Erythroblast (primary cell): ENCODE measurements at regions not wholly inside any gene's neighbourhood (a gene's known extent, or its start where the extent isn't known, plus 50 kb on each side); places are given as distances from the start of the nearest gene placed in this dataset.

Experiments
- GATA1 ChIP-seq: IDR thresholded peaks from 2 replicates; pipeline ENCODE4 v1.6.1; 2011; ENCODE audit warnings: low read depth, mild to moderate bottlenecking, control low read depth, low read length, moderate library complexity
- POLR2A ChIP-seq: IDR thresholded peaks from 2 replicates; pipeline ENCODE4 v1.6.1; 2011; ENCODE audit warnings: mild to moderate bottlenecking, low read length

GRCh38 chr10:33087922-33088321 lies 129.9 kb upstream of the ITGB1 start:
- no peak for TF ChIP-seq POLR2A
- TF ChIP-seq GATA1 = no peak
